IMR-90 (cell line): ENCODE measurements at regions not wholly inside any gene's neighbourhood (a gene's known extent, or its start where the extent isn't known, plus 50 kb on each side); places are given as distances from the start of the nearest gene placed in this dataset.

Source experiments
- ATAC-seq: fragments of 200-7000 bp; cut with Tn5 transposase; 2 replicates; pipeline ENCODE4 v1.9.1; 2020; ENCODE audit warnings: low read depth, mild to moderate bottlenecking, moderate library complexity
- BruUV-seq: library from RNA; stranded (reverse); fragments of 400-500 nt; replicated peaks from 2 replicates; lab custom pipeline; 2021; lab: Mats Ljungman, UMichigan
- CTCF ChIA-PET: fragments of 300-600 bp; formaldehyde crosslinking; extraction: SDS; loops from one replicate; lab custom pipeline; 2021; ENCODE audit warnings: antibody characterized with exemption; lab: Yijun Ruan, JAX
- POLR2A ChIA-PET: fragments of 300-600 bp; sonication (Branson Sonifier 250); formaldehyde crosslinking; loops from one replicate; lab custom pipeline; 2022; ENCODE audit warnings: antibody characterized with exemption; ENCODE audit not compliant: unreplicated experiment; lab: Charles Lee
- DNase-seq: peaks from one replicate; pipeline ENCODE4 v3.0.0; 2013
- H2AFZ ChIP-seq: replicated peaks from 2 replicates; pipeline ENCODE3; 2013; ENCODE audit warnings: low read length, mild to moderate bottlenecking; ENCODE audit not compliant: poor library complexity
- H2AK5ac ChIP-seq: 2 replicates; pipeline ENCODE4 v1.6.1; 2013; ENCODE audit warnings: low read depth, low read length, inconsistent platforms
- H2AK9ac ChIP-seq: replicated peaks from 2 replicates; pipeline ENCODE3; 2013; ENCODE audit warnings: mild to moderate bottlenecking, low read depth, low read length, moderate library complexity; ENCODE audit not compliant: poor library complexity
- H2BK120ac ChIP-seq: 2 replicates; pipeline ENCODE4 v1.6.1; 2013; ENCODE audit warnings: low read depth, low read length, inconsistent platforms
- H2BK15ac ChIP-seq: 3 replicates; pipeline ENCODE4 v1.6.1; 2013; ENCODE audit warnings: low read depth, low read length, inconsistent platforms
- H2BK20ac ChIP-seq: 2 replicates; pipeline ENCODE4 v1.6.1; 2013; ENCODE audit warnings: low read depth, mild to moderate bottlenecking, inconsistent platforms, low read length, moderate library complexity
- H2BK5ac ChIP-seq: 2 replicates; pipeline ENCODE4 v1.6.1; 2013; ENCODE audit warnings: mild to moderate bottlenecking, low read depth, low read length, inconsistent platforms; ENCODE audit not compliant: poor library complexity, severe bottlenecking
- H3K14ac ChIP-seq: replicated peaks from 2 replicates; pipeline ENCODE4 v1.6.1; 2013; ENCODE audit warnings: low read depth, low read length, inconsistent platforms
- H3K18ac ChIP-seq: 2 replicates; pipeline ENCODE4 v1.6.1; 2013; ENCODE audit warnings: low read depth, low read length, control low read depth
- H3K23ac ChIP-seq: 2 replicates; pipeline ENCODE4 v1.6.1; 2013; ENCODE audit warnings: low read depth, low read length, inconsistent platforms
- H3K27ac ChIP-seq: 2 replicates; pipeline ENCODE4 v1.5.1; 2013; ENCODE audit warnings: mild to moderate bottlenecking, control low read depth, low read length; ENCODE audit not compliant: insufficient read depth
- H3K27me3 ChIP-seq: 2 replicates; pipeline ENCODE4 v1.6.1; 2013; ENCODE audit warnings: low read length; ENCODE audit not compliant: control insufficient read depth, insufficient read depth
- H3K36me3 ChIP-seq: 2 replicates; pipeline ENCODE4 v1.6.1; 2013; ENCODE audit warnings: low read length, mixed read lengths; ENCODE audit not compliant: control insufficient read depth, insufficient read depth
- H3K4ac ChIP-seq: 2 replicates; pipeline ENCODE4 v1.6.1; 2013; ENCODE audit warnings: low read depth, low read length, inconsistent platforms
- H3K4me1 ChIP-seq: 2 replicates; pipeline ENCODE4 v1.6.1; 2013; ENCODE audit warnings: low read length, mixed read lengths; ENCODE audit not compliant: control insufficient read depth, insufficient read depth
- H3K4me2 ChIP-seq: 2 replicates; pipeline ENCODE4 v1.6.1; 2013; ENCODE audit warnings: low read depth, mild to moderate bottlenecking, control low read depth, low read length, moderate library complexity
- H3K4me3 ChIP-seq: 2 replicates; pipeline ENCODE4 v1.5.1; 2013; ENCODE audit warnings: low read depth, mild to moderate bottlenecking, control low read depth, low read length, moderate library complexity; ENCODE audit not compliant: insufficient read depth
- H3K56ac ChIP-seq: 2 replicates; pipeline ENCODE4 v1.6.1; 2013; ENCODE audit warnings: low read length, inconsistent platforms; ENCODE audit not compliant: insufficient read depth; ENCODE audit errors: extremely low read depth
- H3K79me1 ChIP-seq, 2 experiments: 2 replicates each; pipeline ENCODE4 v1.6.1; 2013; ENCODE audit warnings: low read length in 2 of 2, inconsistent platforms in 1 of 2, low read depth in 1 of 2
- H3K9ac ChIP-seq: 2 replicates; pipeline ENCODE4 v1.6.1; 2013; ENCODE audit warnings: low read depth, low read length, control low read depth
- H3K9me1 ChIP-seq: 2 replicates; pipeline ENCODE4 v1.6.1; 2013; ENCODE audit warnings: low read length, inconsistent platforms; ENCODE audit not compliant: insufficient read depth
- H3K9me3 ChIP-seq: 2 replicates; pipeline ENCODE4 v1.6.1; 2013; ENCODE audit warnings: low read length; ENCODE audit not compliant: control insufficient read depth, insufficient read depth
- H4K20me1 ChIP-seq: 2 replicates; pipeline ENCODE4 v1.6.1; 2013; ENCODE audit warnings: low read length, inconsistent platforms; ENCODE audit not compliant: insufficient read depth
- H4K5ac ChIP-seq: 2 replicates; pipeline ENCODE4 v1.6.1; 2013; ENCODE audit warnings: mild to moderate bottlenecking, low read depth, low read length, control low read depth
- H4K8ac ChIP-seq, 2 experiments: 2 replicates each; pipeline ENCODE4 v1.6.1; 2013; ENCODE audit warnings: low read depth in 2 of 2, low read length in 2 of 2, control low read depth in 1 of 2, inconsistent platforms in 1 of 2
- H4K91ac ChIP-seq: 2 replicates; pipeline ENCODE4 v1.6.1; 2013; ENCODE audit warnings: low read depth, low read length, inconsistent platforms; ENCODE audit not compliant: insufficient read depth
- CHD1 ChIP-seq: IDR thresholded peaks from 2 replicates; pipeline ENCODE4 v1.6.1; 2012; ENCODE audit warnings: low read depth, low read length, improper control_type of control experiment
- MAFK ChIP-seq: IDR thresholded peaks from 2 replicates; pipeline ENCODE4 v1.6.1; 2012; ENCODE audit warnings: low read depth, low read length, improper control_type of control experiment
- MAZ ChIP-seq: IDR thresholded peaks from 2 replicates; pipeline ENCODE4 v1.6.1; 2012; ENCODE audit warnings: low read depth, mild to moderate bottlenecking, low read length, improper control_type of control experiment, moderate library complexity, borderline replicate concordance
- MXI1 ChIP-seq: IDR thresholded peaks from 2 replicates; pipeline ENCODE4 v1.6.1; 2012; ENCODE audit warnings: low read depth, mild to moderate bottlenecking, low read length, moderate library complexity, borderline replicate concordance
- NFE2L2 ChIP-seq: fragments of 150-350 bp; IDR thresholded peaks from 2 replicates; pipeline ENCODE4 v1.6.1; 2016; ENCODE audit warnings: low read depth, mild to moderate bottlenecking, low read length
- POLR2A ChIP-seq: IDR thresholded peaks from 2 replicates; pipeline ENCODE4 v1.6.1; 2012; ENCODE audit warnings: mild to moderate bottlenecking, low read depth, low read length
- WGBS, 2 experiments: methylation state at CpG; one replicate each; pipeline versions ENCODE4 v1.1.5 to v1.1.7; 2013; ENCODE audit warnings: missing lambda C conversion rate in 2 of 2; ENCODE audit not compliant: insufficient read length in 1 of 2; ENCODE audit errors: extremely low coverage in 2 of 2; 5-methylcytosine and 5-hydroxymethylcytosine counted together
- dilution Hi-C: fragments of 300-500 bp; cut with HindIII; formaldehyde crosslinking; loops from one replicate; pipeline ENCODE4 v1.14.3; 2018; ENCODE audit warnings: low sequenced_read_pairs; ENCODE audit not compliant: unreplicated experiment
- in situ Hi-C: fragments of 300-500 bp; cut with MboI; formaldehyde crosslinking; loops from 3 replicates; pipeline ENCODE4 v1.14.3; 2019; ENCODE audit warnings: low sequenced_read_pairs, inconsistent platforms, mixed read lengths
- intact Hi-C: fragments of 100-400 bp; cut with micrococcal nuclease; formaldehyde crosslinking; loops from 2 replicates; pipeline ENCODE4 v1.10.0; 2022
- TF ChIP-seq, protein P1 (sequence below): fragments of 150-350 bp; IDR thresholded peaks from 2 replicates; pipeline ENCODE4 v1.6.1; 2017; ENCODE audit warnings: mild to moderate bottlenecking, antibody characterized with exemption, low read length, low read depth

DNA sequence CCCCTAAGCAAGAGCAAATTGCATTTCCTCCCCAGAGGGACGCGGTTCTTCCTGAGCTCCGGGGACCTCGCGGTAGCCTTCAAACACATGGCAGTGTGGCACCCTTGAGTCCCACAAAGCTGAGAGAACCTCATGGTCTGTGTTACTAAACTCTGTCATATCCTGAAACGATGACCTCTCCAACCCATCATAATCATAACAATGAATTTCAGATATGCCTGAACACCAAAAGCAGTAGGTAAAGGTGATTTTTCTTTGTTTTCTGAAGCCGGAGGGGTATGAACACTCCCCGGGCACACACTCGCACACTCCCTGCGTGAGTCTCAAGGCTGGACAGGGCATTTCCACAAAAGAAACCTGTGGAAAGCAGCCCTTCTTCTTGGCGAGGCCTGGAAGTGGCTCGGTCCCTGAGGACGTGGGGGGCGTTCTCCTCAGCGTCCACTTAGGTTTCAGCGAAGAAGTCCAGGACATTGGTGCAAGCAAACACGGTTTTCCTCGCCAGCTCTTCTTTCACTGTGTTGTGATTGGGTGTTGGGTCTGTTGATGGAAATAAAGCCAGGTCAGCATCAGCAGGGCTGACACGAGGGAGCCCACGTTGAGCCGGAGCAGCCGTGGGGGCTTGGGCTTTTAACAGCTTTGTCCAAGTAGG, 183.4 kb downstream of the ERMARD start:
- Histone ChIP-seq H2AK5ac (no peak overlapping the region), H3K9me3 (peaks cover 50% of the 10 kb centered on the region), H3K9ac (no peak overlapping the region), H2AFZ (no peak overlapping the region), H2BK120ac (no peak overlapping the region), H4K91ac (no peak overlapping the region), H3K4me2 (no peak overlapping the region), H2AK9ac (no peak overlapping the region), H3K36me3 (no peaks in the 10 kb centered on the region), H4K5ac (no peak overlapping the region), H3K23ac (no peak overlapping the region), H3K9me1 (no peaks in the 10 kb centered on the region), H3K18ac (no peak overlapping the region), H4K20me1 (no peaks in the 10 kb centered on the region), H3K4me3 (no peak overlapping the region), H2BK5ac (no peak overlapping the region), H3K4ac (no peak overlapping the region), H2BK15ac (no peak overlapping the region), H2BK20ac (no peak overlapping the region), H4K8ac (no peak overlapping the region), H3K14ac (no peak overlapping the region), H3K56ac (no peak overlapping the region), H3K79me1 (no peaks in the 10 kb centered on the region), H3K27me3 (no peaks in the 10 kb centered on the region), H3K27ac (no peak overlapping the region), H3K4me1 (no peaks in the 10 kb centered on the region)
- no TSS peak for BruUV-seq
- ChIA-PET POLR2A (no interaction called here), CTCF (no interaction called here)
- dilution Hi-C loops (no loop called here), in situ Hi-C loops (no loop called here), intact Hi-C loops (no loop called here)
- TF ChIP-seq MAZ (no peak), MAFK (no peak), NFE2L2 (no peak), MXI1 (no peak), POLR2A (no peak), CHD1 (no peak)
- TF ChIP-seq, protein P1, sequence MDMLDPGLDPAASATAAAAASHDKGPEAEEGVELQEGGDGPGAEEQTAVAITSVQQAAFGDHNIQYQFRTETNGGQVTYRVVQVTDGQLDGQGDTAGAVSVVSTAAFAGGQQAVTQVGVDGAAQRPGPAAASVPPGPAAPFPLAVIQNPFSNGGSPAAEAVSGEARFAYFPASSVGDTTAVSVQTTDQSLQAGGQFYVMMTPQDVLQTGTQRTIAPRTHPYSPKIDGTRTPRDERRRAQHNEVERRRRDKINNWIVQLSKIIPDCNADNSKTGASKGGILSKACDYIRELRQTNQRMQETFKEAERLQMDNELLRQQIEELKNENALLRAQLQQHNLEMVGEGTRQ: no peak
- DNase-seq (no peak), ATAC-seq (no peak)
- 92% methylated on average over 2 of the region's 22 CpGs; no CpG with 5 or more reads in 1 of the 2 experiments for WGBS, 2 experiments
